HepG2 (cell line): ENCODE measurements at regions not wholly inside any gene's neighbourhood (a gene's known extent, or its start where the extent isn't known, plus 50 kb on each side); places are given as distances from the start of the nearest gene placed in this dataset.

Source experiments
- ATAC-seq: fragments of 200-7000 bp; cut with Tn5 transposase; 3 replicates; pipeline ENCODE4 v1.9.1; 2020; ENCODE audit warnings: mild to moderate bottlenecking, moderate library complexity
- BruUV-seq: library from RNA; stranded (reverse); fragments of 400-500 nt; replicated peaks from 2 replicates; lab custom pipeline; 2021; lab: Mats Ljungman, UMichigan
- CTCF ChIA-PET: fragments of 300-600 bp; formaldehyde crosslinking; extraction: SDS; loops from one replicate; lab custom pipeline; 2021; ENCODE audit warnings: low total read pairs, inconsistent platforms, low intra/inter-chr PET ratio; lab: Yijun Ruan, JAX
- POLR2A ChIA-PET: fragments of 350-600 bp; sonication (Branson Sonifier 250); formaldehyde crosslinking; loops from one replicate; lab custom pipeline; 2020; ENCODE audit warnings: antibody characterized with exemption, inconsistent platforms; lab: Yijun Ruan, JAX
- DNase-seq: peaks from one replicate; pipeline ENCODE4 v3.0.0-alpha.2; 2015; ENCODE audit warnings: low spot score
- FAIRE-seq: peaks from 3 replicates; lab custom pipeline; 2011; peaks lifted over from hg19 to GRCh38; lab: Jason Lieb, UNC
- H2AFZ ChIP-seq: one replicate; pipeline ENCODE4 v1.6.1; 2011; ENCODE audit warnings: low read length, inconsistent platforms
- H3K27ac ChIP-seq: fragments of 300-600 bp; 3 replicates; pipeline ENCODE4 v1.8.0; 2011; ENCODE audit warnings: mixed run types, mild to moderate bottlenecking, mixed read lengths, low read length, inconsistent platforms; ENCODE audit not compliant: insufficient read depth; ENCODE audit errors: extremely low read length
- H3K27me3 ChIP-seq, 2 experiments: fragments of 200-600 bp in 1 of 2; 2 replicates in 1 of 2; 3 replicates in 1 of 2; pipeline versions ENCODE4 v1.6.0 to v1.8.0; 2011; ENCODE audit warnings: low read length in 2 of 2, mild to moderate bottlenecking in 2 of 2, moderate library complexity in 2 of 2, inconsistent platforms in 1 of 2; ENCODE audit not compliant: insufficient read depth in 2 of 2, control insufficient read depth in 1 of 2
- H3K36me3 ChIP-seq, 2 experiments: fragments of 200-600 bp in 1 of 2; replicated peaks in 1 of 2; 2 replicates in 1 of 2; 3 replicates in 1 of 2; pipeline versions ENCODE4 v1.5.1 to v1.8.0; 2011; ENCODE audit warnings: low read length in 2 of 2, inconsistent platforms in 1 of 2; ENCODE audit not compliant: insufficient read depth in 2 of 2, control insufficient read depth in 1 of 2
- H3K4me1 ChIP-seq: 2 replicates; pipeline ENCODE4 v1.5.1; 2012; ENCODE audit warnings: low read length, inconsistent platforms; ENCODE audit not compliant: insufficient read depth
- H3K4me2 ChIP-seq: 2 replicates; pipeline ENCODE4 v1.6.0; 2011; ENCODE audit warnings: low read depth, low read length, inconsistent platforms
- H3K4me3 ChIP-seq, 3 experiments: fragments of 200-600 bp in 1 of 3; sonication (generic), shearing (Covaris generic) in 1 of 3; replicated peaks in 1 of 3; 2 replicates each; pipeline ENCODE4 v1.5.1; 2011 to 2016; ENCODE audit warnings: low read length in 3 of 3, inconsistent platforms in 2 of 3, low read depth in 2 of 3, mild to moderate bottlenecking in 2 of 3, control low read depth in 1 of 3, mixed read lengths in 1 of 3; ENCODE audit not compliant: insufficient read depth in 1 of 3
- H3K79me2 ChIP-seq: one replicate; pipeline ENCODE4 v1.6.1; 2011; ENCODE audit warnings: low read length, inconsistent platforms; ENCODE audit not compliant: insufficient read depth
- H3K9ac ChIP-seq: 2 replicates; pipeline ENCODE4 v1.6.0; 2011; ENCODE audit warnings: mild to moderate bottlenecking, low read depth, low read length, inconsistent platforms; ENCODE audit not compliant: insufficient read depth
- H3K9me3 ChIP-seq: 2 replicates; pipeline ENCODE4 v1.5.1; 2012; ENCODE audit warnings: mild to moderate bottlenecking, low read length
- H4K20me1 ChIP-seq: 2 replicates; pipeline ENCODE4 v1.6.0; 2011; ENCODE audit warnings: inconsistent platforms, mild to moderate bottlenecking, low read length, moderate library complexity; ENCODE audit not compliant: insufficient read depth
- GLI4 ChIP-seq: sonication (generic); formaldehyde crosslinking; IDR thresholded peaks from 2 replicates; pipeline ENCODE4 v1.5.1; 2020; ENCODE audit warnings: missing genetic modification reagents, mild to moderate bottlenecking, moderate library complexity, borderline replicate concordance
- KLF13 ChIP-seq: sonication (generic); formaldehyde crosslinking; IDR thresholded peaks from 2 replicates; pipeline ENCODE4 v1.4.0; 2020; ENCODE audit warnings: mild to moderate bottlenecking, missing genetic modification reagents
- KLF15 ChIP-seq: sonication (generic); formaldehyde crosslinking; IDR thresholded peaks from 2 replicates; pipeline ENCODE4 v1.8.1; 2023; ENCODE audit warnings: borderline replicate concordance, mild to moderate bottlenecking, inconsistent platforms, missing genetic modification reagents, mixed read lengths
- MAFF ChIP-seq: IDR thresholded peaks from 2 replicates; pipeline ENCODE4 v1.6.1; 2011; ENCODE audit warnings: low read depth, low read length, improper control_type of control experiment
- MAFK ChIP-seq, 2 experiments: IDR thresholded peaks in 1 of 2; conservative IDR thresholded peaks in 1 of 2; 2 replicates each; pipeline ENCODE4 v1.6.1; 2011; ENCODE audit warnings: improper control_type of control experiment in 2 of 2, low read length in 2 of 2
- MEF2D ChIP-seq: sonication (generic); formaldehyde crosslinking; IDR thresholded peaks from 2 replicates; pipeline ENCODE4 v1.5.1; 2020; ENCODE audit warnings: mild to moderate bottlenecking, missing genetic modification reagents
- MTF1 ChIP-seq: sonication (generic); formaldehyde crosslinking; IDR thresholded peaks from 2 replicates; pipeline ENCODE4 v1.5.0; 2020; ENCODE audit warnings: missing genetic modification reagents
- SETDB1 ChIP-seq: sonication (generic); formaldehyde crosslinking; IDR thresholded peaks from 2 replicates; pipeline ENCODE4 v1.5.1; 2020; ENCODE audit warnings: missing genetic modification reagents, mild to moderate bottlenecking, borderline replicate concordance
- YY1 ChIP-seq: IDR thresholded peaks from 2 replicates; pipeline ENCODE4 v1.6.1; 2011; ENCODE audit warnings: low read length, low read depth, moderate library complexity, mild to moderate bottlenecking; ENCODE audit not compliant: insufficient read depth, insufficient replicate concordance
- ZBTB42 ChIP-seq: sonication (generic); formaldehyde crosslinking; IDR thresholded peaks from 2 replicates; pipeline ENCODE4 v1.5.0; 2020; ENCODE audit warnings: mild to moderate bottlenecking, missing genetic modification reagents
- ZFP36 ChIP-seq: fragments of 150-350 bp; IDR thresholded peaks from 2 replicates; pipeline ENCODE4 v1.6.1; 2018; ENCODE audit warnings: borderline replicate concordance, low read length, low read depth; ENCODE audit not compliant: partially characterized antibody
- ZNF235 ChIP-seq: sonication (generic); formaldehyde crosslinking; IDR thresholded peaks from 2 replicates; pipeline ENCODE4 v1.8.1; 2023; ENCODE audit warnings: mild to moderate bottlenecking, missing genetic modification reagents, borderline replicate concordance
- ZNF432 ChIP-seq: sonication (generic); formaldehyde crosslinking; IDR thresholded peaks from 2 replicates; pipeline ENCODE4 v1.5.0; 2020; ENCODE audit warnings: missing genetic modification reagents, mild to moderate bottlenecking, borderline replicate concordance
- ZNF674 ChIP-seq: sonication (generic); formaldehyde crosslinking; IDR thresholded peaks from 2 replicates; pipeline ENCODE4 v1.5.0; 2020; ENCODE audit warnings: low read depth, mild to moderate bottlenecking, missing genetic modification reagents
- in situ Hi-C: cut with HindIII; loops from 2 replicates; pipeline ENCODE4 v1.10.0; 2017; ENCODE audit warnings: low pct_unique_long_range_greater_than_20kb; ENCODE audit not compliant: extremely low pct_ligation_motif_present
- intact Hi-C: fragments of 100-400 bp; cut with micrococcal nuclease; formaldehyde crosslinking; loops from one replicate; pipeline ENCODE4 v1.10.0; 2022; ENCODE audit not compliant: unreplicated experiment
- TF ChIP-seq, protein P1 (sequence below): sonication (generic); formaldehyde crosslinking; IDR thresholded peaks from 2 replicates; pipeline ENCODE4 v1.5.0; 2020; ENCODE audit warnings: mild to moderate bottlenecking, missing genetic modification reagents, borderline replicate concordance

DNA sequence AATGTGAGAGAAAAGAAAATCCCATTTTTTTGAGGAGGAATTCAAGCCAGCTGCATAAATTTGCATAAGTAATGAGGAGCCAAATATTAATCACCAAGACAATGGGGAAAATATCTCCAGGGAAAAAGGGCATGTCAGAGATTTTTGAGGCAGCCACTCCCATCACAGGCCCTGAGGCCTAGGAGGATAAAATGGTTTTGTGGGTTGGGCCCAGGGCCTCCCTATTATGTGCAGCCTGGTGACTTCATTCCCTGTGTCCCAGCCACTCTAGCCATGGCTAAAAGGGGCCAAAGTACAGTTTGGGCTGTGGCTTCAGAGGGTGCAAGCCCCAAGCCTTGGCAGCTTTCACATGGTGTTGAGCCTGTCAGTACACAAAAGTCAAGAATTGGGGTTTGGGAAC, 1051.0 kb upstream of the FOXG1 start:
- Histone ChIP-seq H3K27ac (no peak overlapping the region), H3K9me3 (peaks cover 97% of the 10 kb centered on the region), H4K20me1 (no peaks in the 10 kb centered on the region), H3K79me2 (no peaks in the 10 kb centered on the region), H3K27me3 (no peaks in the 10 kb centered on the region), H3K36me3 (no peaks in the 10 kb centered on the region), H3K4me3 (no peak overlapping the region), H3K4me1 (no peaks in the 10 kb centered on the region), H3K4me2 (no peak overlapping the region), H2AFZ (no peak overlapping the region), H3K9ac (no peak overlapping the region)
- TF ChIP-seq, protein P1, sequence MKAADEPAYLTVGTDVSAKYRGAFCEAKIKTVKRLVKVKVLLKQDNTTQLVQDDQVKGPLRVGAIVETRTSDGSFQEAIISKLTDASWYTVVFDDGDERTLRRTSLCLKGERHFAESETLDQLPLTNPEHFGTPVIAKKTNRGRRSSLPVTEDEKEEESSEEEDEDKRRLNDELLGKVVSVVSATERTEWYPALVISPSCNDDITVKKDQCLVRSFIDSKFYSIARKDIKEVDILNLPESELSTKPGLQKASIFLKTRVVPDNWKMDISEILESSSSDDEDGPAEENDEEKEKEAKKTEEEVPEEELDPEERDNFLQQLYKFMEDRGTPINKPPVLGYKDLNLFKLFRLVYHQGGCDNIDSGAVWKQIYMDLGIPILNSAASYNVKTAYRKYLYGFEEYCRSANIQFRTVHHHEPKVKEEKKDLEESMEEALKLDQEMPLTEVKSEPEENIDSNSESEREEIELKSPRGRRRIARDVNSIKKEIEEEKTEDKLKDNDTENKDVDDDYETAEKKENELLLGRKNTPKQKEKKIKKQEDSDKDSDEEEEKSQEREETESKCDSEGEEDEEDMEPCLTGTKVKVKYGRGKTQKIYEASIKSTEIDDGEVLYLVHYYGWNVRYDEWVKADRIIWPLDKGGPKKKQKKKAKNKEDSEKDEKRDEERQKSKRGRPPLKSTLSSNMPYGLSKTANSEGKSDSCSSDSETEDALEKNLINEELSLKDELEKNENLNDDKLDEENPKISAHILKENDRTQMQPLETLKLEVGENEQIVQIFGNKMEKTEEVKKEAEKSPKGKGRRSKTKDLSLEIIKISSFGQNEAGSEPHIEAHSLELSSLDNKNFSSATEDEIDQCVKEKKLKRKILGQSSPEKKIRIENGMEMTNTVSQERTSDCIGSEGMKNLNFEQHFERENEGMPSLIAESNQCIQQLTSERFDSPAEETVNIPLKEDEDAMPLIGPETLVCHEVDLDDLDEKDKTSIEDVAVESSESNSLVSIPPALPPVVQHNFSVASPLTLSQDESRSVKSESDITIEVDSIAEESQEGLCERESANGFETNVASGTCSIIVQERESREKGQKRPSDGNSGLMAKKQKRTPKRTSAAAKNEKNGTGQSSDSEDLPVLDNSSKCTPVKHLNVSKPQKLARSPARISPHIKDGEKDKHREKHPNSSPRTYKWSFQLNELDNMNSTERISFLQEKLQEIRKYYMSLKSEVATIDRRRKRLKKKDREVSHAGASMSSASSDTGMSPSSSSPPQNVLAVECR: no peak
- peak; percentile 64 for TF ChIP-seq ZFP36
- no peak for TF ChIP-seq MTF1
- no peak for TF ChIP-seq KLF15
- in situ Hi-C loops: no loop called here
- no peak for FAIRE-seq
- POLR2A ChIA-PET: no interaction called here
- CTCF ChIA-PET: no interaction called here
- no peak for DNase-seq
- ATAC-seq: no peak
- BruUV-seq: no TSS peak
- intact Hi-C loops: no loop called here

DNA sequence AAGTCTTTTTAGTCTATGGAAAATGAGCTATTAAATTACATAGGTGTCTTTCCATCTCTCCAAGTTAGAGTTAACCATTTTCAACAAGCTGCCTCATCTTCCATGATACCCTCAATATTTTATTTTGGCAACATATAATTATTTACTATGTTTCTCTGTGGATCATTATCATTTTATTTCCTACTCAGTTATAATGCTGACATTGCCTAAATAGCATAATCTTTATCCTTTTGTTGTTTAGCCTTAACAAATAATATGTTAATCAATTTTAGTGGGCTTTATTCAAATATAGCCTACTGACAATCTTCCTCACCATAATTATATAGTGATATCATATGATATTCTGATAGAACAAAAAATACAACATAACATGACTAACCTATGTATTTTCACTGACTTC, 1044.8 kb upstream of the FOXG1 start:
- H3K4me3 ChIP-seq: no peak overlapping the region
- in situ Hi-C loops (no loop called here), intact Hi-C loops (no loop called here)
- CTCF ChIA-PET: no interaction called here
- POLR2A ChIA-PET: no interaction called here
- TF ChIP-seq YY1 (no peak), ZNF235 (no peak), ZNF432 (no peak), SETDB1 (CRISPR knock-in tag) (no peak), KLF13 (no peak), MAFK (conservative IDR thresholded peaks at IDR 0.05 in 1 of 2, IDR thresholded peaks at IDR 0.05 in 1 of 2; ENCODE audit: low read length in 2 of 2) (peak; percentile 65 to 84), MEF2D (no peak), ZNF674 (CRISPR knock-in tag) (no peak), MAFF (peak; percentile 58; the same call in 1 of the 2 replicates), GLI4 (CRISPR knock-in tag) (no peak), ZBTB42 (CRISPR knock-in tag) (no peak)
- DNase-seq: no peak
- H3K9ac ChIP-seq: no peak overlapping the region
- no peak overlapping the region for H2AFZ ChIP-seq
- no peaks in the 10 kb centered on the region for H3K4me1 ChIP-seq
- H3K27ac ChIP-seq: no peak overlapping the region
- no TSS peak for BruUV-seq
- no peaks in the 10 kb centered on the region for H3K36me3 ChIP-seq
- no peaks in the 10 kb centered on the region for H3K27me3 ChIP-seq
- peaks cover 95% of the 10 kb centered on the region for H3K9me3 ChIP-seq
- H3K4me2 ChIP-seq: no peak overlapping the region
- no peaks in the 10 kb centered on the region for H4K20me1 ChIP-seq
- FAIRE-seq: no peak
- no peaks in the 10 kb centered on the region for H3K79me2 ChIP-seq
- ATAC-seq: no peak
